Trophoblast cell (in vitro differentiated cells and primary cell): ENCODE measurements at regions not wholly inside any gene's neighbourhood (a gene's known extent, or its start where the extent isn't known, plus 50 kb on each side); places are given as distances from the start of the nearest gene placed in this dataset.

ENCODE experiments used
- DNase-seq, 2 donors: peaks; one replicate each; pipeline ENCODE4 v3.0.0-alpha.2; 2016
- H2AFZ ChIP-seq: 2 replicates; pipeline ENCODE4 v1.6.1; 2013; ENCODE audit warnings: low read length, moderate library complexity, mild to moderate bottlenecking; ENCODE audit not compliant: insufficient read depth, poor library complexity
- H2AK5ac ChIP-seq: 2 replicates; pipeline ENCODE4 v1.6.1; 2013; ENCODE audit warnings: mild to moderate bottlenecking, low read length
- H2BK120ac ChIP-seq: 2 replicates; pipeline ENCODE4 v1.6.1; 2013; ENCODE audit warnings: low read length, mild to moderate bottlenecking, moderate library complexity; ENCODE audit not compliant: insufficient read depth, poor library complexity
- H2BK12ac ChIP-seq: 2 replicates; pipeline ENCODE4 v1.6.1; 2013; ENCODE audit warnings: mild to moderate bottlenecking, low read length, moderate library complexity
- H2BK5ac ChIP-seq: 2 replicates; pipeline ENCODE4 v1.6.1; 2013; ENCODE audit warnings: low read length, low read depth, moderate library complexity, mild to moderate bottlenecking; ENCODE audit not compliant: poor library complexity
- H3K14ac ChIP-seq: 2 replicates; pipeline ENCODE4 v1.6.1; 2013; ENCODE audit warnings: mild to moderate bottlenecking, low read length
- H3K18ac ChIP-seq: 2 replicates; pipeline ENCODE4 v1.6.1; 2013; ENCODE audit warnings: mild to moderate bottlenecking, low read length
- H3K23ac ChIP-seq: 2 replicates; pipeline ENCODE4 v1.6.1; 2013; ENCODE audit warnings: low read length
- H3K27ac ChIP-seq: 2 replicates; pipeline ENCODE4 v1.5.1; 2013; ENCODE audit warnings: low read depth, mild to moderate bottlenecking, inconsistent platforms, low read length, moderate library complexity
- H3K27me3 ChIP-seq: 2 replicates; pipeline ENCODE4 v1.6.1; 2013; ENCODE audit warnings: inconsistent platforms, mild to moderate bottlenecking, low read length, moderate library complexity; ENCODE audit not compliant: insufficient read depth
- H3K36me3 ChIP-seq, 2 experiments: 1 replicate in 1 of 2; 2 replicates in 1 of 2; pipeline ENCODE4 v1.6.1; 2013; ENCODE audit warnings: low read length in 2 of 2, mild to moderate bottlenecking in 2 of 2, moderate library complexity in 1 of 2; ENCODE audit not compliant: insufficient read depth in 2 of 2, control insufficient read depth in 1 of 2
- H3K4ac ChIP-seq: 2 replicates; pipeline ENCODE4 v1.6.1; 2013; ENCODE audit warnings: low read depth, mild to moderate bottlenecking, low read length, moderate library complexity
- H3K4me1 ChIP-seq, 2 experiments: 1 replicate in 1 of 2; 2 replicates in 1 of 2; pipeline ENCODE4 v1.6.1; 2013; ENCODE audit warnings: low read length in 2 of 2, mild to moderate bottlenecking in 2 of 2, moderate library complexity in 1 of 2; ENCODE audit not compliant: insufficient read depth in 2 of 2, control insufficient read depth in 1 of 2
- H3K4me2 ChIP-seq: 2 replicates; pipeline ENCODE4 v1.6.1; 2013; ENCODE audit warnings: inconsistent platforms, mild to moderate bottlenecking, low read length, moderate library complexity
- H3K4me3 ChIP-seq: 2 replicates; pipeline ENCODE4 v1.5.1; 2013; ENCODE audit warnings: mild to moderate bottlenecking, low read depth, low read length, inconsistent platforms
- H3K79me1 ChIP-seq: one replicate; pipeline ENCODE4 v1.6.1; 2013; ENCODE audit warnings: low read length
- H3K79me2 ChIP-seq: 2 replicates; pipeline ENCODE4 v1.6.1; 2013; ENCODE audit warnings: low read length, mild to moderate bottlenecking; ENCODE audit not compliant: control insufficient read depth, insufficient read depth, poor library complexity
- H3K9ac ChIP-seq: 2 replicates; pipeline ENCODE4 v1.6.1; 2013; ENCODE audit warnings: mild to moderate bottlenecking, low read length
- H3K9me3 ChIP-seq: 2 replicates; pipeline ENCODE4 v1.6.1; 2013; ENCODE audit warnings: low read depth, mild to moderate bottlenecking, control low read depth, inconsistent platforms, low read length; ENCODE audit not compliant: insufficient read depth
- H4K12ac ChIP-seq: 2 replicates; pipeline ENCODE4 v1.6.1; 2013; ENCODE audit warnings: low read depth, mild to moderate bottlenecking, low read length, moderate library complexity
- H4K8ac ChIP-seq: 2 replicates; pipeline ENCODE4 v1.6.1; 2013; ENCODE audit warnings: low read depth, mild to moderate bottlenecking, low read length, moderate library complexity
- H4K91ac ChIP-seq: one replicate; pipeline ENCODE4 v1.6.1; 2013; ENCODE audit warnings: low read depth, mild to moderate bottlenecking, low read length, moderate library complexity
- WGBS: extraction: QIAGEN DNeasy Blood & Tissue Kit; methylation state at CpG from one replicate; pipeline ENCODE4 v1.1.7; 2013; ENCODE audit warnings: missing lambda C conversion rate; ENCODE audit not compliant: insufficient read length, insufficient coverage; ENCODE audit errors: extremely low coverage; 5-methylcytosine and 5-hydroxymethylcytosine counted together

GRCh38 chr6:66961191-66961590 is 1254.2 kb upstream of the EYS start:
- Histone ChIP-seq H3K27ac (no peak overlapping the region), H3K4me1 (no peaks in the 10 kb centered on the region), H3K23ac (no peak overlapping the region), H3K27me3 (no peaks in the 10 kb centered on the region), H2BK5ac (no peak overlapping the region), H3K79me1 (no peaks in the 10 kb centered on the region), H2AK5ac (no peak overlapping the region), H2BK12ac (no peak overlapping the region), H4K8ac (no peak overlapping the region), H3K4me3 (no peak overlapping the region), H3K4ac (no peak overlapping the region), H3K79me2 (no peaks in the 10 kb centered on the region), H3K9ac (no peak overlapping the region), H3K36me3 (no peaks in the 10 kb centered on the region), H3K14ac (no peak overlapping the region), H3K4me2 (no peak overlapping the region), H2BK120ac (no peak overlapping the region), H3K9me3 (no peaks in the 10 kb centered on the region), H2AFZ (no peak overlapping the region), H4K91ac (no peak overlapping the region), H3K18ac (no peak overlapping the region), H4K12ac (no peak overlapping the region)
- DNase-seq: peak in 1 of 2 donors; percentile 5

GRCh38 chr6:66949191-66949661 is 1242.2 kb upstream of the EYS start:
- H3K14ac ChIP-seq: no peak overlapping the region
- H3K36me3 ChIP-seq: no peaks in the 10 kb centered on the region
- no peak overlapping the region for H2BK12ac ChIP-seq
- H3K27me3 ChIP-seq: no peaks in the 10 kb centered on the region
- H3K4me3 ChIP-seq: no peak overlapping the region
- H3K79me1 ChIP-seq: no peaks in the 10 kb centered on the region
- WGBS: no CpG with 5 or more reads among the region's 32 CpGs
- H3K23ac ChIP-seq: no peak overlapping the region
- H3K18ac ChIP-seq: no peak overlapping the region
- no peak for DNase-seq
- no peak overlapping the region for H3K9ac ChIP-seq
- H3K79me2 ChIP-seq: no peaks in the 10 kb centered on the region
- no peak overlapping the region for H3K27ac ChIP-seq
- peaks cover 3% of the 10 kb centered on the region for H3K9me3 ChIP-seq
- no peak overlapping the region for H2AK5ac ChIP-seq
- no peak overlapping the region for H2BK5ac ChIP-seq
- H2BK120ac ChIP-seq: no peak overlapping the region
- H2AFZ ChIP-seq: no peak overlapping the region
- H4K12ac ChIP-seq: no peak overlapping the region
- no peak overlapping the region for H4K91ac ChIP-seq
- H3K4ac ChIP-seq: no peak overlapping the region
- H4K8ac ChIP-seq: no peak overlapping the region
- H3K4me2 ChIP-seq: no peak overlapping the region
- H3K4me1 ChIP-seq: no peaks in the 10 kb centered on the region

GRCh38 chr6:66948106-66948505 is 1241.1 kb upstream of the EYS start:
- Histone ChIP-seq H3K4me1 (no peaks in the 10 kb centered on the region), H3K27me3 (no peaks in the 10 kb centered on the region), H4K91ac (no peak overlapping the region), H3K14ac (no peak overlapping the region), H3K4me2 (no peak overlapping the region), H3K27ac (no peak overlapping the region), H3K4ac (no peak overlapping the region), H2AFZ (no peak overlapping the region), H3K79me2 (no peaks in the 10 kb centered on the region), H4K8ac (no peak overlapping the region), H3K23ac (no peak overlapping the region), H3K9me3 (peaks cover 3% of the 10 kb centered on the region), H3K18ac (no peak overlapping the region), H3K79me1 (no peaks in the 10 kb centered on the region), H2BK5ac (no peak overlapping the region), H4K12ac (no peak overlapping the region), H2BK120ac (no peak overlapping the region), H3K4me3 (no peak overlapping the region), H3K36me3 (no peaks in the 10 kb centered on the region), H2BK12ac (no peak overlapping the region), H2AK5ac (no peak overlapping the region), H3K9ac (no peak overlapping the region)
- no peak for DNase-seq
- no CpG with 5 or more reads among the region's 2 CpGs for WGBS

- Histone ChIP-seq H2AFZ (no peak overlapping the region), H3K4me3 (no peak overlapping the region), H3K4me1 (no peaks in the 10 kb centered on the region), H3K27ac (no peak overlapping the region), H2BK120ac (no peak overlapping the region), H3K79me1 (no peaks in the 10 kb centered on the region), H3K4ac (no peak overlapping the region), H3K4me2 (no peak overlapping the region), H3K9ac (no peak overlapping the region), H4K12ac (no peak overlapping the region), H4K91ac (no peak overlapping the region), H3K36me3 (no peaks in the 10 kb centered on the region), H3K18ac (no peak overlapping the region), H3K27me3 (no peaks in the 10 kb centered on the region), H3K14ac (no peak overlapping the region), H4K8ac (no peak overlapping the region), H3K79me2 (no peaks in the 10 kb centered on the region), H2AK5ac (no peak overlapping the region), H3K9me3 (peaks cover 6% of the 10 kb centered on the region), H2BK12ac (no peak overlapping the region), H2BK5ac (no peak overlapping the region), H3K23ac (no peak overlapping the region)
- no CpG with 5 or more reads among the region's 2 CpGs for WGBS
- no peak for DNase-seq
Measured at GRCh38 chr6:66940003-66940402, 1233.0 kb upstream of the EYS start.
